Activated CD4-positive, alpha-beta T cell treated with anti-CD3 and anti-CD28 coated beads for 4 hours (primary cell): ENCODE measurements at regions not wholly inside any gene's neighbourhood (a gene's known extent, or its start where the extent isn't known, plus 50 kb on each side); places are given as distances from the start of the nearest gene placed in this dataset.
"Not testable (repeated sequence)": the region's sequence is repeated elsewhere in the genome, so short reads cannot be mapped to it uniquely, and the experiment has no call there.

Experiments used
- DNase-seq, 2 donors: peaks; one replicate each; pipeline ENCODE4 v3.0.0-alpha.2; 2020

DNA sequence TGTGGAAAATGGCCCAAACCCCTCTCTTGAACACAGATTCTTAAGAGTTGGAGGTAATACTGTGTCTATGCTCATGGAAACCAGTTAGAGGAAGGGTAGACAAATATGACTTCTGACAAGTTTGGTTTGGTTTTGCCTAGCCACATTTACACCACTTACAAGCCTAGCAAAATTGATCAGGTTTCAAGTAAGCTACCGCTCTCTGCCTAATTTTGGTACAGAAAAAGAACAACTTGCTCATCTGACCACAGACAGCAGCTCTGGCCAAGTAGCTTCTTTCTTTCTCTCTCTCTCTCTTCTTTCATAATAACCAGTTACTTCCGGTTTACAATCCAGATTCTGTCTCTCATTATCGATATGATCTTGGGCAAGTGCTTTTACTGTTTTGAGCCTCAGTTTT is 260.0 kb downstream of the GLUD2 start:
- DNase-seq: no peak

- DNase-seq: peak; percentile 23 to 37
Measured at GRCh38 chrX:121308276-121308805, 260.9 kb downstream of the GLUD2 start.

DNA sequence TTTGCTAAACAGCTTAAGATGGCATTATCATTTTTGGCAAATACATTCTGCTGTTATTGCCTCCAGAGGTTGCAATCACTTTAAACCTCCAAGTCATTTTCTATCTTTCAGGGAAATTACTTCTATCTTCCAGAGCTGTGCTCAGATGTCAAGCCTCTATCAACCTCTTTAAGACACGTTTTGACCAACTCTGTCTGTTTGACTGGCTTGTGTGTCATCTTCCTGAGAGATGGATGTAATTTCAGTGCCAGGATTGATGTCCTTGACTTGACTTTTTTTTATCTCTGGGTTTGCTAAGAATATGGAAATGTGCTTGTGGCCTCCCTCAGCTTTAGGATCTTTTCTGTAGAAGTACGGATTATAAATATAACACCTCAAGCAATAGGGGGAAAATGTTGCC is 263.4 kb downstream of the GLUD2 start:
- no peak for DNase-seq

DNA sequence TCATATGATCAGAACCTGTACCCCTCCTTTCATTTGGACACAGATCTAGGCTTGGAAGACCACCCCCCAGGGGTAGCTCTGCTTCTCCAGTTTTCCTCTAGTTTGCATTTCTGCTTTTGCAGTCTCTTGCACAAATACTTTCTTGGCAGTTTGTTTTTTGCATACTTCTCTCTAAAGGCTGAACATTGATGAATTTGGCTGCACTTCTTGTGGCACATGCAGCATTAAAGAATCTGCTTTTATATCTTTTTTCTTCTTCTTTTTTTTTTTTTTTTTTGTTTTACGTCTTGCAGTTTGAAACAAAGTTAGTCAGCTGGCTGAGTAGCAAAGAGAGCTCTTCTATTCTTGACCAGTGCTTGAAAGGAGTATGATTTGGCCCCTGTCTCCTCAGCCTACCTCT is 273.0 kb downstream of the GLUD2 start:
- no peak for DNase-seq

- no peak for DNase-seq
Measured at GRCh38 chrX:121322159-121322558, 274.7 kb downstream of the GLUD2 start.

DNA sequence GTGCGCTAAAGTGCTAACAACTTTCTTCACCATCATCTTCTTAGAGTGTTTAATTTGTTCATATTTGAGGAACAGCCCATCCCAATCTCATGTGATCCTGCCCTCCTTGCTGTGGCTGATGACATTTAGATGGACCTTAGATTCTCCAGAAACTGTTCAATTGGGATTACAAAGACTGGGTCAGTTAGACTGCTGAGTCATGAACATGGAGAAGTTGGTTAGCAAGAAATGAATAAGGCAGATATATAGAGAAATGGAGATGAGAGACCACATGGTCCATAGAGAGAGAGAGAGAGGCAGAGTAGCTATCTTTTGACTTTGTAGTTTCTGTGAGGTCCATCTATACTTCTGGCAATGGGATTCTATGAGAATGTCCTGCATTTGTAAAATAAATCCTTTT is 275.9 kb downstream of the GLUD2 start:
- DNase-seq: no peak

- no peak for DNase-seq
Measured at GRCh38 chrX:121333942-121334341, 286.5 kb downstream of the GLUD2 start.

DNA sequence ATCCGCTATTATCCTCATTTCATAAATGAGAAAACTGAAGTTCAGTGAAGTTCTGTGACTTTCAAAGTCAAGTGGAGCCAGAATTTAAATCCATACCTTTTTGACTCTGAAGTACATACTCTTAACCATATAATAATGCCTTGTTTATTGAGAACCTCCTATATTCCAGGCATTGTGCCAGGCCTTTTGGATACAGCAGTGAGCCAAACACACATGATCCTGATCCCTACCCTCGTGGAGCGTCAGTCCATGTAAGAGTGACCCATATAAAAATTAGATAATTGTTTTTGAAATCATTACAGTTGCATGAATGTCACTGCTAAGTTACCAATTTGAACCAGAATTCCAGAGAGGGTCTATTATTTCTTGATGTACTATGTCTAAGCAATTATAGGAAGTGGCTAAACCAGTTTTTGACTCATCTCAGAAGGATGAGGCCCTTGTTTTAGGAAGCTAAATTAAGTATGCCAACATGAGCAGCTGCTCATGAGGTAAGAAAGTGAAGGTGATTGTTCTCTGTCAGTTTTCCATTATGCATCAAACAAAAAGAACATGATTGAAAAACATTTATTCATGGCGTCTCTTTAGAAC is 289.5 kb downstream of the GLUD2 start:
- DNase-seq: no peak

DNA sequence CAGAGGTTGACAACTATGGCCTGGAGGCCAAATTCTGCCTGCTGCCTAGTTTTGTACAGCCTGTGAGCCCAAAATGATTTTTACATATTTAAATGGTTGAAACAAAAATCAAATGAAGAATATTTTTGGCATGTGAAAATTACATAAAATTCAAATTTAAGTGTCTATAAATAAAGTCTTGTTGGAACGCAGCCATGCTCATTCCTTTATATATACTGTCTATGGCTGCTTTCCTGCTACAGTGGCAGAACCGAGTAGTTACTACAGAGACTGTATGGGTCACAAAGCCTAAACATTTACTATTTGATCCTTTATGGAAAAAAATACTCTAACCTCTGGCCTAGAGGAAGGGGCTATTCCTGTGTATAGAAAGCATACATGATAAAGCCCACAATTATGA is 290.4 kb downstream of the GLUD2 start:
- DNase-seq: no peak

DNA sequence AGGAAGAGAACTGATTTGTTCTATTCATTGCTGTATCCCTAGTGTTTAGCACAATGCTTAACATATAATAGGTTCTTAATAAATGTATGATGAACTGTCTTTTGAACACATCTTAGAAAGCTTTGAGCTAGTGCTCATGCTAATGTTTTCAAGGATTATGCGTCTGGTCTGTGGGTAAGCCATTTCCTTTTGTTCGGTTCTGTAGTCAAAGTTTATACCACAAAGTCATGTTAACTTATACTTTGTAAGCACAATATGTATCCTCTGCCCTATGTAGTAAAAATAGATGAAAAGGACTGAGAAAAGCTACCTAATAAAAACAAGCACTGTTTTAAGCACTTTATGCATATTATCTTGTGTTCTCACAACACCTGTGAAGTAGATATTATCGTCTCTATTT is 301.9 kb downstream of the GLUD2 start:
- no peak for DNase-seq

GRCh38 chrX:121356139-121356849 is 308.9 kb downstream of the GLUD2 start:
- no peak for DNase-seq

DNA sequence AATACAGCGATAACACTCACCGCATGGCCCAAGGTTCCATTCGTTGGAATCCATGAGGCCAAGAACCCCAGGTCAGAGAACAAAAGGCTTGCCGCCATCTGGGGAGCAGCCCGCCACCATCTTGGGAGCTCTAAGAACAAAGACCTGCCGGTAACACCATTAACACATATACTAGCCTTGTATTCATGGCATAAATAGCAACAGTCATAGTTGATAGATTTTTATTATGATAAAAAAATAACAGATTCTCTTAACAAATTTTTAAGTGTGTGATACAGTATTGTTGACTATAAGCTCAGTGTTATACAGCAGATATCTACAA is 309.4 kb downstream of the GLUD2 start:
- no peak for DNase-seq

DNA sequence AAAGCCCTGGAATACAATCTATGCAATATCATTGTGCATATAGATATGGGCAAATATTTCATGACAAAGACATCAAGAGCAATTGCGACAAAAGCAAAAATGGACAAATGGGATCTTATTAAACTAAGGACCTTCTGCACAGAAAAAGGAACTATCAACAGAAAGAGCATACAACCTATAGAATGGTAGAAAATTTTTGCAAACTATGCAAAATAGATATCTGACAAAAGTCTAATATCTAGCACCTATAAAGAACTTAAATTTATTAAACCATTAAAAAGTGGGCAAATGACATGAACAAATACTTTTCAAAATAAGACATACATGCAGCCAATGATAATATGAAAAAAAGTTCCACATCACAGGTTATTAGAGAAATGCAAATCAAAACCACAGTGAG is 312.9 kb downstream of the GLUD2 start:
- no peak for DNase-seq

DNA sequence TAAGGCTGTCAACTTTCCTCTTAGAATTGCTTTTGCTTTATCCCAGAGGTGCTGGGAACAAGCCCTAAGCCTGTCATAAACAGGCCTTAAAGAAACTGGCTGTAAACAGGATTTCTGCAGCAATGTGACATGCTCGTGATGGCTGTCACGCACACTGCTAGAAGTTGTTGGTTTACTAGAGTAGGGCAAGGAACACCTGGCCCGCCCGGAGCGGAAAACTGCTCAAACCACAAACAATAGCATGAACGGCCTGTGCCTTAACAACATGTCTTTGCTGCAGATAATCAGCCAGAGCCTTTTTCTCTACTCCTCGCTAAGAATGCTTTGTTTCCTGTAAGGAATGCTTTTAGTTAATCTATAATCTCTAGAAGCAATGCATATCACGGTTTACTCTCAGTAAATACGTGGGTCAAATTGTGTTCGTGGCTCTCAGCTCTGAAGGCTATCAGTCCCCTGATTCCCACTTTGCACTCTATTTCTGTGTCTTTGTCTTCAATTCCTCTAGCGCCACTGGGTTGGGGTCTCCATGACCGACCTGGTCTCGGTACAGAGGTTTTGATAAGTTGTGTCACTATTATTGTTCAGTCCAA is 318.3 kb downstream of the GLUD2 start:
- DNase-seq: no peak

- DNase-seq: no peak
Measured at GRCh38 chrX:121374471-121374870, 327.1 kb downstream of the GLUD2 start.

DNA sequence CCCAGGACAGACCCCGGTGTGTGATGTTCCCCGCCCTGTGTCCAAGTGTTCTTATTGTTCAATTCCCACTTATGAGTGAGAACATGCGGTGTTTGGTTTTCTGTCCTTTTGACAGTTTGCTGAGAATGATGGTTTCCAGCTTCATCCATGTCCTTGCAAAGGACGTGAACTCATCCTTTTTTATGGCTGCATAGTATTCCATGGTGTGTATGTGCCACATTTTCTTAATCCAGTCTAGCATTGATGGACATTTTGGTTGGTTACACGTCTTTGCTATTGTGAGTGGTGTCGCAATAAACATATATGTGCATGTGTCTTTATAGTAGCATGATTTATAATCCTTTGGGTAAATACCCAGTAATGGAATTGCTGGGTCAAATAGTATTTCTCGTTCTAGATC is 334.5 kb downstream of the GLUD2 start:
- DNase-seq: not testable (repeated sequence)

DNA sequence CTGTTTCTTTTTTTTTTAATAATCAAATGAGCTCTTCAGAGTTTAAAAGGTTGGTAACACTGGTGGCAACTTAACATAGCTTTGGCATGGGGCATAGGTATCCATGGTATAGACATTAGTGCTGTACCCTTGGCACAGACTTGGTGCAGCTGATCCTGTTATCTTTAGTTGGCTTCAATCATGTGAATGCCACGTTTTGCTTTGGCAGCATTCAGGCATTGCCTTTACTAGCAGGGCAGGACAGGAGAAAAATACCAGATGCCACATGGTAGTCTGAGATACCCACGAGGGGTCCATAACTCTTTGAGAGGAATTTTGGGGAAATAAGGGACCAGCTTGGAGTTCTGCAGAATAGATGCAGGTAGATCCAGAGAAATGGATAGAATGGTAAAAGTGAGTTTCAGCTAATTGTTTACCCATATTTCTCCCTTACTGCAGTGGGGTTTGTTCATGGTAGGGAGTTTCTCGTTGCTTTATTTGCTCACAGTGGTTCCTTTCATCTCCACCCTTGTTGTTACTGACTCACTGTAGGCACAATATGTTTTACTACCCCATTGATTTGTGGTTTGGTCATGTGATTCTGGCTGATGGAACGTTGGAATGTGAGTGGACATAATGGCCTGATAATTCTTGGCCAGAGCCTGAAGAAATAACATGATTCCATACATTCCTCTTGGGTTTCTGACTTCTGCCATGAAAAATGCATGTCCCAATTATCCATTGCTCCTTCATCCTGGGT is 342.7 kb downstream of the GLUD2 start:
- DNase-seq: no peak

DNA sequence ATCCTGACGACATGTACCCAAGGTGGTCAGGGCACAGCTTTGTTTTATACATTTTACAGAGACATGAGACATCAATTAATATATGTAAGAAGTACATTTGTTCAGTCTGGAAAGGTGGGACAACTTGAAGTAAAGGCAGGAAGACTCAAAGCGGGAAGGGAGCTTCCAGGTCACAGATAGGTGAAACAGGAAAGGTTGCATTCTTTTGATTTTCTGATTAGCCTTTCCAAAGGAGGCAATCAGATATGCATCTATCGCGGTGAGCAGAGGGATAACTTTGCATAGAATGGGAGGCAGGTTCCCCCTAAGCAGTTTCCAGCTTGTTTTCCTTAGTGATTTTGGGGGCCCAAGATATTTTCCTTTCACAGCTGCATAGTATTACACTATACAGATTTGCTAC is 358.4 kb downstream of the GLUD2 start:
- DNase-seq: no peak

DNA sequence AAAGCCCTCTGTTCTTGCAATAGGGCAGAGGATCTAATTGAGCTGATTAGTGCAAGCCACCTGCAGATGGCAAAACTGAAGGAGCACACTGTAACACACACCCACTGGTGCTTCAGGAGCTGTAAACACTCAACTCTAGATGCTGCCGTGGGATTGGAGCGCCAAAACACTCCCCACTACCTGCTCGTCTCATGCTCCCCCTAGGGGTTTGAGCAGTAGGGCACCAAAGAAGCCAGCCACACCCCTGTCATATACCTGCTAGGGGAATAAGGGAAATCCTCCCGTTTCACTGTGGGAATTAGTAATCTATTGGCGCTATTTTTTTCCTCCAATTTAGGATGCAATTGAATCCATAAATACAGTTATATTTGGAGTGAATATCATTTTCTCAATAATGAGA is 360.2 kb downstream of the GLUD2 start:
- DNase-seq: no peak

- not testable (repeated sequence) for DNase-seq
Measured at GRCh38 chrX:121431514-121431913, 384.1 kb downstream of the GLUD2 start.

- DNase-seq: no peak
Measured at GRCh38 chrX:121433289-121433688, 385.9 kb downstream of the GLUD2 start.

- DNase-seq: not testable (repeated sequence)
Measured at GRCh38 chrX:121437666-121438065, 390.3 kb downstream of the GLUD2 start.

GRCh38 chrX:121455890-121456289 is 408.5 kb downstream of the GLUD2 start:
- DNase-seq: no peak

DNA sequence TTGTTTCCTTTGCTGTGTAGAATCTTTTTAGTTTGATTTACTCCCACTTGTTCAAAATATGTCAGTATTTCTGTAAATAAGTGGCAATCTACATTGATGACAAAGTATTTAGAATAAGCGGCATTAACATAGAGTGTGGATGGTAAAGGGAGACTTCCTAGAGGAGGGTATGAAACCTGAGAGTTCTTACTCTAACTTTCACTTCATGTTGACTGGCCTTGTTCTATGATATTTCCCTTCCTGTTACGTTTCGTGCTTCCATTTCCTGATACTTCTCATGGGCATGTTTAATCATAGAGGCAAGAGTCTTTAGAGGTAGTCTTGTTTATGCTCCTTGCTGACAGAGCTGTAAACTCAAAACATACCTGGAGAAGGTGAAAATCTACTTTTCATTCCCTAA is 408.9 kb downstream of the GLUD2 start:
- DNase-seq: no peak
